ENCODE measurements at regions not wholly inside any gene's neighbourhood (a gene's known extent, or its start where the extent isn't known, plus 50 kb on each side); places are given as distances from the start of the nearest gene placed in this dataset.

DNA sequence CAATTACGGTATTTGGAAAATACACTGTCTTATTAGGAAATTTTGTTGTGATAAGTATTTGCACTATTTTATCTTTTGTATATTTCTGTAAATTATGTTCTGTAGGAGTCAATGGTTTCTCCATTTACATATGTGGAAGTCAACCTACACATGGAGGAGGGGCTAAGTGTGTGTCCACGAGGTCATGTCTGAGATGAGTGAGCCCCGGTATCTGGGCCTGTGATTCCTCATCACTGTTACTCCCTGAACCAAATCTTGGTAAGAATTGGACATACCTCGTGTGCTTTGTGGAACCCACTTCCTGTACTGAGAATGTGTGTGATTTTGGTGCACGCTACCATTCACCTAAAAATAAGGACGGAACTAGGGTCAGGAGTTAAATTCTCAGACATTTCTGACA, 1105.5 kb downstream of the TMEM121 start:
- TF ChIP-seq, protein P1, sequence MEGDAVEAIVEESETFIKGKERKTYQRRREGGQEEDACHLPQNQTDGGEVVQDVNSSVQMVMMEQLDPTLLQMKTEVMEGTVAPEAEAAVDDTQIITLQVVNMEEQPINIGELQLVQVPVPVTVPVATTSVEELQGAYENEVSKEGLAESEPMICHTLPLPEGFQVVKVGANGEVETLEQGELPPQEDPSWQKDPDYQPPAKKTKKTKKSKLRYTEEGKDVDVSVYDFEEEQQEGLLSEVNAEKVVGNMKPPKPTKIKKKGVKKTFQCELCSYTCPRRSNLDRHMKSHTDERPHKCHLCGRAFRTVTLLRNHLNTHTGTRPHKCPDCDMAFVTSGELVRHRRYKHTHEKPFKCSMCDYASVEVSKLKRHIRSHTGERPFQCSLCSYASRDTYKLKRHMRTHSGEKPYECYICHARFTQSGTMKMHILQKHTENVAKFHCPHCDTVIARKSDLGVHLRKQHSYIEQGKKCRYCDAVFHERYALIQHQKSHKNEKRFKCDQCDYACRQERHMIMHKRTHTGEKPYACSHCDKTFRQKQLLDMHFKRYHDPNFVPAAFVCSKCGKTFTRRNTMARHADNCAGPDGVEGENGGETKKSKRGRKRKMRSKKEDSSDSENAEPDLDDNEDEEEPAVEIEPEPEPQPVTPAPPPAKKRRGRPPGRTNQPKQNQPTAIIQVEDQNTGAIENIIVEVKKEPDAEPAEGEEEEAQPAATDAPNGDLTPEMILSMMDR (conservative IDR thresholded peaks at IDR 0.05 in 1 of 2, IDR thresholded peaks at IDR 0.05 in 1 of 2; ENCODE audit: low read depth in 1 of 2, low read length in 2 of 2): no peak
- TF ChIP-seq EZH2 (IDR thresholded peaks at IDR 0.05; ENCODE audit: low read length, missing control alignments): no peak
